NT2/D1 (cell line): ENCODE measurements at regions not wholly inside any gene's neighbourhood (a gene's known extent, or its start where the extent isn't known, plus 50 kb on each side); places are given as distances from the start of the nearest gene placed in this dataset.

Experiments
- SUZ12 ChIP-seq: IDR thresholded peaks from 2 replicates; pipeline ENCODE4 v1.6.1; 2011; ENCODE audit not compliant: insufficient read length, insufficient read depth; ENCODE audit errors: extremely low read depth
- YY1 ChIP-seq: IDR thresholded peaks from 2 replicates; pipeline ENCODE4 v1.6.1; 2011; ENCODE audit not compliant: insufficient read length, insufficient read depth
- ZNF274 ChIP-seq: IDR thresholded peaks from 2 replicates; pipeline ENCODE4 v1.6.1; 2011; ENCODE audit warnings: mild to moderate bottlenecking, low read depth, low read length

DNA sequence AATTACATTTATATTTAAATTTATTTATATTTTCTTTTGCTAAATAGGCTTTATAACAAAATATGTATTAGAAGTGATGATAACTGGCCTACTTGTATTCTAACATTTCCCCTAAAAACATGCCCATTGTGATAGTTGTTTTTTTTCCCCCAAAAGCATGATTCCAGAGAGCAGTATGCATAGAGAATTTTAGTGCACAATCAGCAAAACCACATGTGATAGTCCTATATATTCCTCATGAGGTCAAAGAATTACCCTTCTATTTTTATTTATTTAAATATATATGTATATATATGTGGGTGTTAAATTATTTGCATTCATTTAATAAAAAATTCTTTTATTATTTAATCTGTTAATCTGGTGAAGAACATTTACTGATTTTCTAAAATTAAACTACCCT is 78.2 kb upstream of the TLL1 start:
- TF ChIP-seq ZNF274 (no peak), YY1 (no peak), SUZ12 (no peak)
